Astrocyte of the spinal cord (primary cell): ENCODE measurements at regions not wholly inside any gene's neighbourhood (a gene's known extent, or its start where the extent isn't known, plus 50 kb on each side); places are given as distances from the start of the nearest gene placed in this dataset.

Experiments used
- DNase-seq: peaks from one replicate; pipeline ENCODE4 v3.0.0; 2011; ENCODE audit warnings: low read depth, low spot score
- H3K4me3 ChIP-seq: 2 replicates; pipeline ENCODE4 v1.5.1; 2011; ENCODE audit warnings: low read depth, mild to moderate bottlenecking, low read length, moderate library complexity
- in situ Hi-C: cut with HindIII; loops from 2 replicates; pipeline ENCODE4 v1.10.0; 2017; ENCODE audit warnings: low sequenced_read_pairs
- TF ChIP-seq, protein P1 (sequence below): IDR thresholded peaks from 2 replicates; pipeline ENCODE4 v1.5.1; 2012; ENCODE audit warnings: low read depth, mild to moderate bottlenecking, low read length, inconsistent platforms

DNA sequence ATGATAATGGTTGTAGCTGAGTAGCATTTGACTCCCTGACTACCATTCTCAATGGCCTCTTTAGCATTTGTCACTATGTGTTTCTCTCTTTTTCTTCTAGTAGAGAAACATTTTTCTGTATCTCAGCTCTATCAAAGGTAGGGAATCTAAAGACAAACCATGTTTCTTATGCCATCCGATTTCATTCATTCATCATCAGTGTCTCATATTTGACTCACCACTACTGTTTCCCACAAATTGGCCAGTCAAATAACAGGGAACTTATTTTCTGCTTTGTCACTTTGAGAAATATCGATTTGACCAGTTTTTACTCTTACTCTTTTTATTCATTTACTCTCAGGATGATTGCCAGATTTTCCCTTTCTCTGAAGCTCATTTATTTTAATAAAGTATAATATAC is 282.3 kb downstream of the TMEM167A start:
- no peak overlapping the region for H3K4me3 ChIP-seq
- no peak for DNase-seq
- in situ Hi-C loops = no loop called here
- TF ChIP-seq, protein P1, sequence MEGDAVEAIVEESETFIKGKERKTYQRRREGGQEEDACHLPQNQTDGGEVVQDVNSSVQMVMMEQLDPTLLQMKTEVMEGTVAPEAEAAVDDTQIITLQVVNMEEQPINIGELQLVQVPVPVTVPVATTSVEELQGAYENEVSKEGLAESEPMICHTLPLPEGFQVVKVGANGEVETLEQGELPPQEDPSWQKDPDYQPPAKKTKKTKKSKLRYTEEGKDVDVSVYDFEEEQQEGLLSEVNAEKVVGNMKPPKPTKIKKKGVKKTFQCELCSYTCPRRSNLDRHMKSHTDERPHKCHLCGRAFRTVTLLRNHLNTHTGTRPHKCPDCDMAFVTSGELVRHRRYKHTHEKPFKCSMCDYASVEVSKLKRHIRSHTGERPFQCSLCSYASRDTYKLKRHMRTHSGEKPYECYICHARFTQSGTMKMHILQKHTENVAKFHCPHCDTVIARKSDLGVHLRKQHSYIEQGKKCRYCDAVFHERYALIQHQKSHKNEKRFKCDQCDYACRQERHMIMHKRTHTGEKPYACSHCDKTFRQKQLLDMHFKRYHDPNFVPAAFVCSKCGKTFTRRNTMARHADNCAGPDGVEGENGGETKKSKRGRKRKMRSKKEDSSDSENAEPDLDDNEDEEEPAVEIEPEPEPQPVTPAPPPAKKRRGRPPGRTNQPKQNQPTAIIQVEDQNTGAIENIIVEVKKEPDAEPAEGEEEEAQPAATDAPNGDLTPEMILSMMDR = no peak

DNA sequence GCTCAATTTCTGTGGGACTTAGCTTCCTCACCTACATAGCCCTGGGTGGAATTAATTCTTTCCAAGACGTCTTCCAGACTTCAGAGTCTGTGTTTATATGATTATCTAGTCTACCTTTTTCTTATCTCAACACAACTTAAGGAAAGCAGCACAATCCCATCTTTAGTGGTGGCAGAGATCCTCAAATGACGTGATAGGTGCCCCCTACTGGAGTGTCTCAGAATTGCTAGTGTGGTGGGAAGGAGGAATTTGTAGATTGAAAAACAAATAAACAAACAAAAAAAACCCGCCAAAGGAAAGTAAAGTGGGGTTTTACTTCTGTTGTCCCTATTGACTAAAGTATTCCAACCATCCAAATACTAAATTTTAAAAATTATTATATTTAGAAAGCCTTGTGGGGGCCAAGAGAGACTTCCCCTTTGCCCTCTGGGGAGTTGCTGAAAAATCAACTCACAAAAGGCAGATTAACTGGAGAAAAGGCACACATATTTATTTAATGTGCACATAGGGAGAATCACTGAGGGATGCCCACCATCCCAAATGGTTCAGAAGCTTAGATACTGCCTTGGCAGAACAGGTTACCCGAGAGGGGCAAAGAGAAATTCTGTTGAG is 283.3 kb downstream of the TMEM167A start:
- TF ChIP-seq, protein P1 = peak; percentile 71
- in situ Hi-C loops = no loop called here

DNA sequence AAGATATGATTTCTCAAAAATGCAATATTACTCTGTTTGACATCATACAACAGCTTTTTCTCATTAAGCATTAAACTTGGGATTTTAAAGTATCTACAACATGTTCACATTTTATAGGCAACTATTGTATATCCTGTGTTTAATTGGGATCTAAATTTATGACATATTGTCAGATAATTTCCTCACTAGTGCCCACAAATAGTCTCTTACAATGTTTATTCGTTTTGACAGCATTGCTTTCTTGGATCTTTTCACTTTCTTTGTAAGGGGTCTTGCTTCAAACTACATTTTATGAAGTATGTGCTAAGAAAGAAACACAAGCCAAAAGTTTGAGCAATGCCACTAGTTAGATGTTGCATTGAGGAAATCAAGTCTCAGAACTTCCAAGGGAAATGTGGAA is 285.1 kb downstream of the TMEM167A start:
- in situ Hi-C loops = no loop called here
- no peak for DNase-seq
- no peak overlapping the region for H3K4me3 ChIP-seq
- TF ChIP-seq, protein P1 = no peak

More for the DNA sequence above, 283.3 kb downstream of the TMEM167A start:
- H3K4me3 ChIP-seq = no peak overlapping the region
- DNase-seq = peak; percentile 18

DNA sequence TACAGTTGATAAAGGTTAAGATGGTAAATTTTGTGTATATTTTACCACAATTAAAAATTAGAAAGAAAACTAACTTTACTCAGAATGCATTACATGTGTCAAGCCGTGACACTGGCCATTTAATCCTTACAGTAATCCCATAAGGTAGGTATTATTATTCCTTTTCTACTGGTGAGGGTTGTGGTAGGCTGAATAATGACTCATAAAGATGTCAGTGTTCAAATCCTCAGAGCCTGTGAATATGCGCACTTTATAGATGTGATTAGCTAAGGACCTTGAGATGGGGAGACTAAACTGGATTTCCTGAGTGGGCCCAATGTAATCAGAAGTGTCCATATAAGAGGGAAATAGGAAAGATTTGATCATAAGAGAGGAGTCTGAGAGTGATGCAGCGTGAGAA is 288.1 kb downstream of the TMEM167A start:
- TF ChIP-seq, protein P1 = no peak
- in situ Hi-C loops = no loop called here
- H3K4me3 ChIP-seq = no peak overlapping the region
- DNase-seq = no peak

DNA sequence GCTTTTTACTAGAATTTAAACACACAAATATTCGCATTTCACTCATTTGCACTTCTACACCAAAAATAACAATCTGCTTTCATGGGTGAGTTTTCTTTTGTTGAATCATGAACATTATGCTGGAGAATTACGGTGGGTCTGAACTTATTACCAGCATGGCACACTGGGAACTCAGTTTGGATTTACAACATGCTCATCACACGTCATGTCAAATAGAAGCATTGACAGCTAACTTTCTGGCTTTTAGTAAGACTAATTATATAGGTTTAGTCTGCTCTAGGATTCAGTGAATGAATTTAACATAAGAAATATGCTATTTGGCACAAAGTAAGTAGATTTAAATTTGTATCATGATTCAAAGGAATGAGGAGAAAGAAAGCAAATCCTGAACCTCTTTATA is 290.4 kb downstream of the TMEM167A start:
- no peak for DNase-seq
- in situ Hi-C loops = no loop called here
- no peak overlapping the region for H3K4me3 ChIP-seq
- TF ChIP-seq, protein P1 = no peak

DNA sequence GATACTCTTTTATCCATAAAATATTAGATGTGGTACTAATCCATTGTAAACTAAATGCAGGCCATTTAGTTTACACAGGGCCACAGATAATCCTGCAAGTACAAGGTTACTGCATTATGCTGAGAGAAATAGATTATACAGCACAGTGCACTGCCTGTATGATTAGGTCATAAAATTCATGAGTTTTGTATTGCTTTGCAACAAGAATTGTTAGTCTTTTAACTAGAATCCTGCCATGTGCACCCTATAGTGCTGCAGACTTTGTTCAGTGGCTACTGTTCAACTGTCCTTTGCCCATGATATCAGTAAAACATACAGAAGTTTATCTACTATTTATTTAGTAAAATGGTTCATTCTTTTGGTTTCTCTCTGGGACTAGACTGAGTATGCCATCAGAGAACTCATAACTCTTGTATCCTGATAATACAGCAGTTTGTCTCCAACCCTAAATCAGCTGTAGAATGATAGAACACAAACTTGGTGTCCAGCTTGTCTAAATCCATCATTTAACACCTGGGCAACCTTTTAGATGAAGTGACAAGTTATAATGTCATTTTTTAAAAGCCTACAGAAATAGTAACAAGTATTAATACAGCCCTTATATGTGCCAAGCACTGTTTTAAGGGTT is 291.2 kb downstream of the TMEM167A start:
- in situ Hi-C loops = no loop called here
- no peak for DNase-seq
- TF ChIP-seq, protein P1 = no peak
- H3K4me3 ChIP-seq = no peak overlapping the region
